ENCODE measurements at regions not wholly inside any gene's neighbourhood (a gene's known extent, or its start where the extent isn't known, plus 50 kb on each side); places are given as distances from the start of the nearest gene placed in this dataset.
A peak's percentile ranks its signal among the peaks of the same experiment; 100 is the strongest.

DNA sequence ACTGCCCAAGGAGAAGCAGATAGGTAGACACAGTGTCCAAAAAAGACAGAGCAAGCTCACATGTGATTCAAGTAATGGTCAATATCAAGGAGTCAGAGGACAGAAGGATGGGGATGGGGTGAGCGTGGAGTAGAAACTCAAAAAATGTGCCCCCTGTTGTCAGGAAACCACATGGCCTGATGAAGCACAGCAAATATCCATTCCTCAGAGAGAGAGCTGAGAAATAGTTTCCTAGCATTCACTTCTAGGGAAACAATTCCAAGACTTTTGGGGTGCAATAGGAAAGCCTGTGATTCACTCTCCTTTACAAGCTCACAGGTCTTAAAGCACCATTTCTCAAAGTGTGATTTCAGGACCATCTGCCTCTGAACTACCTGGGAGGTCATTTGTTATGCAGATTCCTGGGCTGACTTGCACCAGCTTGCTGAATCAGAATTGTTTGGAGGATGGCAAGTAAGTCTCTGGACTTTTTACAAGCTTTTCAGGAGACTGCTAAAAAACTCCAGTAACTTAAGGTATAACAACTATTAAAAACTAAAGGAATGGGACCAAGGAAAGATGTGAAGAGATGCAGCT, 432.8 kb downstream of the HDGFL1 start:
- TF ChIP-seq, protein P1, sequence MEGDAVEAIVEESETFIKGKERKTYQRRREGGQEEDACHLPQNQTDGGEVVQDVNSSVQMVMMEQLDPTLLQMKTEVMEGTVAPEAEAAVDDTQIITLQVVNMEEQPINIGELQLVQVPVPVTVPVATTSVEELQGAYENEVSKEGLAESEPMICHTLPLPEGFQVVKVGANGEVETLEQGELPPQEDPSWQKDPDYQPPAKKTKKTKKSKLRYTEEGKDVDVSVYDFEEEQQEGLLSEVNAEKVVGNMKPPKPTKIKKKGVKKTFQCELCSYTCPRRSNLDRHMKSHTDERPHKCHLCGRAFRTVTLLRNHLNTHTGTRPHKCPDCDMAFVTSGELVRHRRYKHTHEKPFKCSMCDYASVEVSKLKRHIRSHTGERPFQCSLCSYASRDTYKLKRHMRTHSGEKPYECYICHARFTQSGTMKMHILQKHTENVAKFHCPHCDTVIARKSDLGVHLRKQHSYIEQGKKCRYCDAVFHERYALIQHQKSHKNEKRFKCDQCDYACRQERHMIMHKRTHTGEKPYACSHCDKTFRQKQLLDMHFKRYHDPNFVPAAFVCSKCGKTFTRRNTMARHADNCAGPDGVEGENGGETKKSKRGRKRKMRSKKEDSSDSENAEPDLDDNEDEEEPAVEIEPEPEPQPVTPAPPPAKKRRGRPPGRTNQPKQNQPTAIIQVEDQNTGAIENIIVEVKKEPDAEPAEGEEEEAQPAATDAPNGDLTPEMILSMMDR (IDR thresholded peaks at IDR 0.05): no peak
- no peak for DNase-seq (ENCODE audit: low spot score in 2 of 2)
- intact Hi-C loops (cut with DNase I): no loop called here

DNA sequence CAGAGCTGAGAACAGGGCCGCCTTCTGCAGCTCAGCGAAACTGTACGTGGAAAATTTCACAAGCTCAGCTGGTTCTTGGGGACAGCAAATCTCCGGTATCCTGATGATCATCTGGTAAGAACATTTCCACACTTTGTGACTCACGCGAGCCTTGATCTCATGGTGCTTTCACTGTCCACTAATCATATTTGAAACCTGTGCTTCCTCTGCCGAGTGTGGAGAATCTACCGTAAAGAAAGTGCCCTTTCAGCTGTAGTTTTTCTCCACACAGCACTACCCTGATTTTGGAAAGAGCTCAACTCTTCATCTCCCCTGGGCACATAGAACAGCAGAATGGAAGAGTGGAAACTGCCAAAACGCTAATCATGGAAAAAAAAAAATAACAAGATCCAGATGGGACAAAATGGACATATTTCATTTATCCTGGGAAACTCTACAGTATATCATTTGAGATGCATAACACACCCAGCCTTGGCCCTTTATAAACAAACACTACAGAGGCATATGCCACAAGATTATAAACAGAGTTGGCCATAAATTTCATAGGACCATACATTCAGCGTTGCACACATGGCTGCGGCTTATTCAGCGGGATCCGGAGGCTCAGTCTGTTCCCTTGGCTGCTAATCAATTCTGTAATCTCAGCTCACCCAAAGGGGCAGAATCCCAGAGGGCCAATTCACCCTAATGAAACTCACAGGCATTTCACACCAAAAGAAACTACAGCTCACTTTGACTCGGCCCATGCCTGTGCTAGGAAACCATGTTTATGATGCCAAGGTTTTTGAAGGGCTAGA, 434.5 kb downstream of the HDGFL1 start:
- TF ChIP-seq, protein P1 (IDR thresholded peaks at IDR 0.05): no peak
- no peaks in the 10 kb centered on the region for H3K27me3 ChIP-seq
- intact Hi-C loops (cut with DNase I): no loop called here
- H3K27ac ChIP-seq: peak overlapping the region; percentile 32 to 75
- H3K36me3 ChIP-seq: no peaks in the 10 kb centered on the region
- peak overlapping the region; percentile 11 to 44 for H3K4me3 ChIP-seq
- no peak for DNase-seq (ENCODE audit: low spot score in 2 of 2)
- H3K4me1 ChIP-seq: peaks cover 0 to 2% of the 10 kb centered on the region in 2 donors
- H3K9me3 ChIP-seq: no peaks in the 10 kb centered on the region

More for the DNA sequence above, 432.8 kb downstream of the HDGFL1 start:
- Histone ChIP-seq H3K9me3 (no peaks in the 10 kb centered on the region), H3K4me1 (peaks cover 0 to 2% of the 10 kb centered on the region in 2 donors), H3K36me3 (no peaks in the 10 kb centered on the region), H3K27me3 (no peaks in the 10 kb centered on the region), H3K27ac (no peak overlapping the region), H3K4me3 (no peak overlapping the region)

DNA sequence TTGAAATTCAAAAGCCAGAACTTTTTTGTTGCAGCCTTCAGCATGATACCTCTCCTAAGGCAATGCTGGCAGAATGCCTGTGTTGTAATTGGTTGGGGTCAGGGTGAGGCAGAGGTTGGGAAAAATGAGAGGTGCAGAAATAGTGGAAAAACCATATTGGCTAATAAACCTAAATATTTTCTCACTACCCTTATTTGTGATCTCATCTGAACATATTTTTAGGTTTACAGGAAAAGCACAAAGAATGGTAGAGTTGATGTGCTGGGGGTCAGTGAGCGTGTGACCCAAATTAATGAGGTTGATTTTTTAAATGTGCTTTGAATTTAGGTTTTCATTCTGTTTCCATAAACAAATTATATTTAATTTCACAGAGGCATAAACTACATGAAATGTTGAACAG, 437.3 kb downstream of the HDGFL1 start:
- no peak overlapping the region for H3K4me3 ChIP-seq
- H3K36me3 ChIP-seq: no peaks in the 10 kb centered on the region
- peaks cover 0 to 2% of the 10 kb centered on the region in 2 donors for H3K4me1 ChIP-seq
- TF ChIP-seq, protein P1 (IDR thresholded peaks at IDR 0.05): no peak
- no peaks in the 10 kb centered on the region for H3K27me3 ChIP-seq
- H3K27ac ChIP-seq: no peak overlapping the region
- H3K9me3 ChIP-seq: no peaks in the 10 kb centered on the region
- no peak for DNase-seq (ENCODE audit: low spot score in 2 of 2)
- intact Hi-C loops (cut with DNase I): no loop called here

GRCh38 chr6:23011615-23012014, 442.2 kb downstream of the HDGFL1 start:
- no peaks in the 10 kb centered on the region for H3K27me3 ChIP-seq
- no peak overlapping the region for H3K27ac ChIP-seq
- H3K36me3 ChIP-seq: no peaks in the 10 kb centered on the region
- H3K4me1 ChIP-seq: no peaks in the 10 kb centered on the region
- TF ChIP-seq, protein P1 (IDR thresholded peaks at IDR 0.05): no peak
- no peak for DNase-seq (ENCODE audit: low spot score in 2 of 2)
- intact Hi-C loops (cut with DNase I): no loop called here
- H3K4me3 ChIP-seq: no peak overlapping the region
- H3K9me3 ChIP-seq: no peaks in the 10 kb centered on the region

- no peak overlapping the region for H3K27ac ChIP-seq
- no peak overlapping the region for H3K4me3 ChIP-seq
- DNase-seq (ENCODE audit: low spot score in 2 of 2): no peak
- H3K36me3 ChIP-seq: no peaks in the 10 kb centered on the region
- intact Hi-C loops (cut with DNase I): no loop called here
- H3K9me3 ChIP-seq: no peaks in the 10 kb centered on the region
- TF ChIP-seq, protein P1 (IDR thresholded peaks at IDR 0.05): no peak
- no peaks in the 10 kb centered on the region for H3K27me3 ChIP-seq
- no peaks in the 10 kb centered on the region for H3K4me1 ChIP-seq
Measured at GRCh38 chr6:23013776-23014175, 444.4 kb downstream of the HDGFL1 start.
